ENCODE measurements at regions not wholly inside any gene's neighbourhood (a gene's known extent, or its start where the extent isn't known, plus 50 kb on each side); places are given as distances from the start of the nearest gene placed in this dataset.

- TF ChIP-seq CTCF (IDR thresholded peaks at IDR 0.05) (no peak), POLR2AphosphoS5 (IDR thresholded peaks at IDR 0.05) (no peak), POLR2A (IDR thresholded peaks at IDR 0.05; ENCODE audit: low read depth) (no peak), EP300 (IDR thresholded peaks at IDR 0.05) (no peak)
Measured at GRCh38 chr20:58033026-58033536, 195.4 kb downstream of the ANKRD60 start.
